ENCODE measurements at regions not wholly inside any gene's neighbourhood (a gene's known extent, or its start where the extent isn't known, plus 50 kb on each side); places are given as distances from the start of the nearest gene placed in this dataset.

DNA sequence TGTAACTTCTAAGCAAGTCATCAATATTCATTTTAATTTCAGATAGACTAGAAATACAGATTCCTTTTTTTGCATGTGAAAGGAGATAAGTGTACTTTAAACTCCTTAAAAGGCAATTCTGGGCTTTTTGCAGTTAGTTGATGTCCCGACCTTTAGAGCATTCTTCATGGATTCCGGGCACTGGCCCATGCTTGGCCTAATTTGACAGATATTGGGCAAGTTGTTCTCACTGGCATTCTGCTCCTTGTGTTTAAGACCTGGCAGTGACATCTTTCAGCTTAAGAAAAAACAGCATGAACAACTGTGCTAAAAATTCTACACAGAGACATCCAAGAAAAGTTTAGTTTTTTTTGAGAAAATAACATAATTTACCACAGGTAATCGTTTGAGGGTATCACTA, 1037.2 kb downstream of the PCDH18 start:
- no peak for ATAC-seq
- Histone ChIP-seq H3K27me3 (no peaks in the 10 kb centered on the region), H3K4me3 (no peak overlapping the region), H3K27ac (no peak overlapping the region), H3K36me3 (no peaks in the 10 kb centered on the region), H3K4me1 (no peaks in the 10 kb centered on the region), H3K9me3 (no peaks in the 10 kb centered on the region)
- TF ChIP-seq, protein P1, sequence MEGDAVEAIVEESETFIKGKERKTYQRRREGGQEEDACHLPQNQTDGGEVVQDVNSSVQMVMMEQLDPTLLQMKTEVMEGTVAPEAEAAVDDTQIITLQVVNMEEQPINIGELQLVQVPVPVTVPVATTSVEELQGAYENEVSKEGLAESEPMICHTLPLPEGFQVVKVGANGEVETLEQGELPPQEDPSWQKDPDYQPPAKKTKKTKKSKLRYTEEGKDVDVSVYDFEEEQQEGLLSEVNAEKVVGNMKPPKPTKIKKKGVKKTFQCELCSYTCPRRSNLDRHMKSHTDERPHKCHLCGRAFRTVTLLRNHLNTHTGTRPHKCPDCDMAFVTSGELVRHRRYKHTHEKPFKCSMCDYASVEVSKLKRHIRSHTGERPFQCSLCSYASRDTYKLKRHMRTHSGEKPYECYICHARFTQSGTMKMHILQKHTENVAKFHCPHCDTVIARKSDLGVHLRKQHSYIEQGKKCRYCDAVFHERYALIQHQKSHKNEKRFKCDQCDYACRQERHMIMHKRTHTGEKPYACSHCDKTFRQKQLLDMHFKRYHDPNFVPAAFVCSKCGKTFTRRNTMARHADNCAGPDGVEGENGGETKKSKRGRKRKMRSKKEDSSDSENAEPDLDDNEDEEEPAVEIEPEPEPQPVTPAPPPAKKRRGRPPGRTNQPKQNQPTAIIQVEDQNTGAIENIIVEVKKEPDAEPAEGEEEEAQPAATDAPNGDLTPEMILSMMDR (IDR thresholded peaks at IDR 0.05): no peak
- TF ChIP-seq POLR2A (IDR thresholded peaks at IDR 0.05): no peak
- DNase-seq: no peak
- 47% methylated on average over 3 of the region's 3 CpGs for WGBS (ENCODE audit: insufficient coverage, low coverage, low lambda C conversion rate, missing lambda C conversion rate)
- intact Hi-C loops (cut with DNase I): no loop called here

- ATAC-seq: no peak
- intact Hi-C loops (cut with DNase I): no loop called here
- WGBS (ENCODE audit: insufficient coverage, low coverage, low lambda C conversion rate, missing lambda C conversion rate): 64% methylated on average over 4 of the region's 4 CpGs
Observed at GRCh38 chr4:136489101-136489500, 1043.2 kb downstream of the PCDH18 start.

GRCh38 chr4:136484996-136485395, 1047.3 kb downstream of the PCDH18 start:
- Histone ChIP-seq H3K9me3 (no peaks in the 10 kb centered on the region), H3K27me3 (no peaks in the 10 kb centered on the region), H3K27ac (no peak overlapping the region), H3K4me1 (no peaks in the 10 kb centered on the region), H3K4me3 (no peak overlapping the region), H3K36me3 (no peaks in the 10 kb centered on the region)
- no peak for ATAC-seq
- WGBS (ENCODE audit: insufficient coverage, low coverage, low lambda C conversion rate, missing lambda C conversion rate): 37% methylated on average over 2 of the region's 2 CpGs
- intact Hi-C loops (cut with DNase I): no loop called here
- TF ChIP-seq POLR2A (IDR thresholded peaks at IDR 0.05): no peak
- TF ChIP-seq, protein P1 (IDR thresholded peaks at IDR 0.05): no peak
- no peak for DNase-seq

More at GRCh38 chr4:136489101-136489500, 1043.2 kb downstream of the PCDH18 start:
- H3K4me3 ChIP-seq: no peak overlapping the region
- no peak overlapping the region for H3K27ac ChIP-seq
- TF ChIP-seq, protein P1 (IDR thresholded peaks at IDR 0.05): no peak
- no peak for TF ChIP-seq POLR2A (IDR thresholded peaks at IDR 0.05)
- H3K4me1 ChIP-seq: no peaks in the 10 kb centered on the region
- H3K9me3 ChIP-seq: no peaks in the 10 kb centered on the region
- no peaks in the 10 kb centered on the region for H3K27me3 ChIP-seq
- no peaks in the 10 kb centered on the region for H3K36me3 ChIP-seq
- no peak for DNase-seq

GRCh38 chr4:136476753-136477152, 1055.5 kb downstream of the PCDH18 start:
- no peaks in the 10 kb centered on the region for H3K9me3 ChIP-seq
- H3K4me1 ChIP-seq: no peaks in the 10 kb centered on the region
- H3K4me3 ChIP-seq: no peak overlapping the region
- no peaks in the 10 kb centered on the region for H3K27me3 ChIP-seq
- no peak overlapping the region for H3K27ac ChIP-seq
- ATAC-seq: no peak
- intact Hi-C loops (cut with DNase I): no loop called here
- H3K36me3 ChIP-seq: no peaks in the 10 kb centered on the region
- no peak for DNase-seq
- 33% methylated on average over 1 of the region's 1 CpG for WGBS (ENCODE audit: insufficient coverage, low coverage, low lambda C conversion rate, missing lambda C conversion rate)
- TF ChIP-seq POLR2A (IDR thresholded peaks at IDR 0.05): no peak
- TF ChIP-seq, protein P1 (IDR thresholded peaks at IDR 0.05): no peak

GRCh38 chr4:136471051-136471450, 1061.2 kb downstream of the PCDH18 start:
- Histone ChIP-seq H3K27ac (no peak overlapping the region), H3K27me3 (peaks cover 0 to 4% of the 10 kb centered on the region in 2 donors), H3K36me3 (no peaks in the 10 kb centered on the region), H3K4me3 (no peak overlapping the region), H3K4me1 (no peaks in the 10 kb centered on the region), H3K9me3 (no peaks in the 10 kb centered on the region)
- DNase-seq: no peak
- WGBS (ENCODE audit: insufficient coverage, low coverage, low lambda C conversion rate, missing lambda C conversion rate): 65% methylated on average over 2 of the region's 2 CpGs
- intact Hi-C loops (cut with DNase I): no loop called here
- ATAC-seq: no peak
- TF ChIP-seq, protein P1 (IDR thresholded peaks at IDR 0.05): no peak
- TF ChIP-seq POLR2A (IDR thresholded peaks at IDR 0.05): no peak
